SHP77 (cell line): ENCODE measurements at regions not wholly inside any gene's neighbourhood (a gene's known extent, or its start where the extent isn't known, plus 50 kb on each side); places are given as distances from the start of the nearest gene placed in this dataset.

Experiments
- DNase-seq, 2 experiments: peaks; one replicate each; lab custom pipeline; 2025; lab: John Stamatoyannopoulos, UW

DNA sequence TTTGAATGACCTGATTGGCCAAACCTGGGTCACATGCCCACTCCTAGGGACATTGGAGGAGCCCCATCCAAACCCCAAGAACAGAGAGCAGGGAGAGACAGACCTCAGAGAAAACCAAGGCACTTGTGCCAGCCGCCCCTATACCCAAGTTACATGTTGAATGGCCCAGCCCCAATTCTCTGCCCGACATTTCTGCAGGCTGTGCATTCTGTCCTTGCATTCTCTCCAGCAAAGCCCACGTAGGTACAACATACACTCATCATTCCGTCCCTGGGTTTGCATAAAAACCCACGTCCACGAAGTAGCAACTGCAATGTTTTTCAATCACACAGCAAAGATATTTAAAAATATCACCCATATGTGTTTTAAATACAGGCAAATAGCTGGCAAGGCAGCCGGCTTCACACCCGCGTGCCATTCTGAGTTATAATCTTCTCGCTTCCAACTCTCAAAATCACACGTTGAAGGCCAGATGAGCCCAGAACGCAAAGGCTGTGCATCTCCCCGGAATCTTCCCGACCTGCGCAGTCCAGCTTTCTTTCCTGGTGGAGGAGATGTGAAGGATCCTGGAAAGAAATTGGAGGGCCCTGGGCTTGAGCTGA is 91.7 kb upstream of the MYL2 start:
- no peak for DNase-seq

DNA sequence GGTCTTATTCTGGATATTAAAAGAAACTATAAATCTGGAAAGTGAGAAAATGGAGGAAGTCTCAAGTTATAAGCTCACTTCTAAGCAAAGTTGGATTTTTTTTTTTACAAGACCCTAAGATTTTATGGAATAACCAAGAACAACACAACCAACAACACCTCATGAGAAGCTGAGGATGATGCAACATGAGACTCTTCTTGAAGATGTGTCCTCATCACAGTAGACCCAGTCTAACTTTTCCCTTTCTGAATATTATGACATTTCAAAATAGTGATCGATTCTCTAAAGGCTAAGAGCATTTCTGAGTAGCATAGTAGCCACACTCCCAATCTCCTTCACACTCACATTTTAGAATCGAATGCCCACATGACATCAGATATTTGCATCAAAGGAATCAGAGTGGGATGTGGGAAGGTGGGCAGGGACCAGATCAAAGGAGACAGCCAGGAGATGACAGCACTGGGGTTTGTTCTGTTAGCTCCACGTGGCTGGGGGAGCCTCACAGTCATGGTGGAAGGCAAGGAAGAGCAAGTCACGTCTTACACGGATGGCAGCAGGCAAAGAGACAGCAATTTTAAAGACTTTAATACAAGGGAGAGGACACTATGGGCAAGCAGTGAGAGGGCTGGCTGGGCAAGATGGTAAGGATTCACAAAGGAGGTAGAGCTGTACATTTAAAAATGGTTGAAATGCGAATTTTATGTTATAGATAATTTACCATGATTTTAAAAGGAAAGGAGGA is 90.7 kb upstream of the MYL2 start:
- DNase-seq, result no peak

DNA sequence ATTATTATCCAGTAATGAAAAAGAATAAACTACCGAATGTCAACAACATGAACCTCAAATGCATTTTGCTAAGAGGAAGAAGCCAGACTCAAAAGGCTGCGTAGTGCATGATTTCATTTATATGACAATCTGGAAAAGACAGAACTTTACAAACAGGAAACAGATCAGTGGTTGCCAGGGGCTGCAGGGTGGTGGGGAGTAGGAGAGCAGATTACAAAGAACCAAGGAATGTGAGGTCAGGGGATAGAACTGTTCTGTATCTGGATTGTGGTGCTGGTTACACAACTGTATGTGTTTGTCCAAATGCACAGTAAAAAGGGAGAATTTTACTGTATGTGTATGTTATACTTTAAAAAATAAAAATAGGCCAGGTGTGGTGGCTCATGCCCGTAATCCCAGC is 89.7 kb upstream of the MYL2 start:
- no peak for DNase-seq

DNA sequence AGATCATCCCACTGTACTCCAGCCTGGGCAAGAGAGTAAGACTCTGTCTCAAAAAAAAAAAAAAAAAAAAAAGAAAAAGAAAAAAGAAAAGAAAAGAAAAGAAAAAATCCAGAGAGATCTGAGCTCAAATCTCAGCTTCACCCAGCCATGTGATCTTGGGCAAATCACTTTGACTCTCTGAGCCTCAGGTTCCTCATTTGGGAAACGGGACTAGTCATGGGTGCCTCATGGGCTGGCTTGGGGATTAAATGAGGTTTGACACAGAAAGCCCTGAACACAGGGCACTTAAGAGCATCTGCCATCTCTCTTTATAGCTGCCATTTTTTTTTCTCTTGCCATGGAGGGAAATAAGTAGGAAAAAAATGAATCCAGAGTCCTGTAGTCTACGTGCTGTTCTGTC is 86.2 kb upstream of the MYL2 start:
- no peak for DNase-seq

DNA sequence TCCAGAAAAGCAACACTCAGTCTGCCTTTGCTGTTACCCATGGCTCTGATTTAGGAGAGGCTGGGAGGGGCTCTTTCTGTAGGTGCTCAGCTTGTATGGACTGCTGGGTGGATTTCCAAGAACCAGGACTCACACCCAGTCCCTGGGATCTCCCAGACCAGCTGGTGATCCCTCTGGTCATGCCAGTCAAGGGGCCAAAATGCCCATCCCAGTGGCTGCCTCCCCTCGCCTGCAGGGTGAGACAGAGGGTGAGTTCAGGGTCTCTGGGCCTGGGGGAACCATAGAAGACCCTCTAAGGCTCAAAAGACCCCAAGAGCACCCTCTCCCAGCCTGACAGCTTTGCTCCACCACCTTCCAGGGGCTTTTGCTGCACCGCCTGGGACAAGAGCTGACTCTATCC is 78.6 kb upstream of the MYL2 start:
- DNase-seq, result no peak

DNA sequence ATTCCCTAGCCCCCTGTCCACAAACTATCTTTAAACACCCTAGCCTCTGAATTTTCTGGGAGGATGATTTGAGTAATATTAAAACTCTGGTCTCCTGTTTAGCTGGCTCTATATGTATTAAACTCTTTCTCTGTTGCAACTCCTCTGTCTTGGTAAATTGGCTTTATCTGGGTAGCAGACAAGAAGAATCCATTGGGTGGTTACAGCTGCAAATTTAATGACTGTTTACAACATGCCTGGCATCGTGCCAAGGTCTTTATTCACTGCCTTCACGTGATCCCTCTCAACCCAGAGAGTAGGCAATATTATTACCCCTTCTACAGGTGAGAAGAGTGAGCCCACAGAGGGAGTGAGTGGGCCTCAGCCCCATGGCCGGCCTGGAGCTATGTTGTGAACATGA is 77.8 kb upstream of the MYL2 start:
- no peak for DNase-seq

DNA sequence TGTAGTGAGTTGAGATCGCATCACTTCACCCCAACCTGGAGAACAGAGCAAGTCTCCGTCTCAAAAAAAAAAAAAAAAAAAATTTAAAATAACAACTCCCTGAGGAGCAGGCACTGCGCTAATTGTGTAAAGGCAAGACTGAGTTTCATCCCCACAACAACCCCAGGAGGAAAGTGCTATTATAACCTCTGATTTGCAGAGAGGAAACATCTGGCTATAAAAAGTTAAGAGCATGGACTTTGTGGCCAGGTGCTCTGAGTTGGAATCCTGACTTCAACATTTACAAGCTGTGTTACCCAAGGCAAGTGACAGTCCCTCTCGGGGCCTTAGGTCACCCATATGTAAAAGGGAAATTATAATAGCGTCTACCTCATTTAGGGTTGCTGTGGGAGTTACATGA is 76.0 kb upstream of the MYL2 start:
- DNase-seq, result no peak

DNA sequence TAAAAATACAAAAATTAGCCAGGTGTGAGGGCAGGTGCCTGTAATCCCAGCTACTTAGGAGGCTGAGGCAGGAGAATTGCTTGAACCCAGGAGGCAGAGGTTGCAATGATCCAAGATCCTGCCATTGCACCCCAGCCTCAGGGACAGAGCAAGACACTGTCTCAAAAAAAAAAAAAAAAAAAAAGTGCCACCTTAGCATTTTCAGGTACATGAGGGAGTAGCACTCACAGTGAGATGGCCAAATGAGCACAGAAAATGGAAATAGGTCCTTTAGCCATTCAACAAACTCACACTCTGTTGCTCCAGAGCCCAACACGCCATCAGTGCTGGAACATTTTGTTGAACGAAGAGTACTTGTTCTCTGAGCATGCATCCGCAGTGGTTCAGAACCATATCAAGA is 75.2 kb upstream of the MYL2 start:
- no peak for DNase-seq

DNA sequence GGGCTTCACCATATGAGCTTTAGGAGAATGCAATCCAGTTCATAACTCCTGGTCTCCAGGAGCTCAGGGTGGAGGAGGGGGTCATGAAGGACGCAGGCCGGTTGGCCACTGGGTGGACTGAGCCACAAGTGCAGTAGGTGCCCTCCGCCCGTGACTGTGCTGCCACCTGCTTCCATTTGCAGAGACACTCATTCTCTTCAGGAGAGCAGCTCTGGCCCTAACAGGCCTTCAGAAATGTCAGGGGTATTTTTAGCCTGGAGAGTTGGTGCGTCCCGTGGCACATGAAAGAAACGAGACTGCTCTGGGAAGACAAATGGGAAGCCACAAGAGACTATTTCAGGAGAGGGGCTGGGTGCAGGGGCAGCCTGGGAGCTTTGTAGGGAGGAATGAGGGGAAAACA is 74.6 kb upstream of the MYL2 start:
- no peak for DNase-seq

DNA sequence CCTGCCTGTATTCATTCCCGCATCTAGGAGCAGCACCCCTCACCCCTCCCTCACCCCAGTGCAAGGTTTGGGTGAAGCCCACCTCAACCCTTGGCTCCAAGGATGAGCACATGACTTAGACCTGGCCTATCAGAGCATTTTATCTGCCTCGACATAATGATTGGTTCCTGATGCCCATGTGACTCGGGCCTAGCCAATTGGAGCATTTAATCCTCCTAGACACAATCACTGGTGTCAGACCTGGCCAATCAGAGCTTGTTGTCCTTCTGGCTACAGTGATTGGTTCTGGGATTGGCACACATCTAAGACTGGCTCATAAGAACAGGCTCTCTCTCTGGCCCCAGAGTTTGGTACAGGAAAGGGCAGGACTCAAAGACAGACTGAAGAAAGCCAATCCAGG is 73.1 kb upstream of the MYL2 start:
- DNase-seq, result no peak

DNA sequence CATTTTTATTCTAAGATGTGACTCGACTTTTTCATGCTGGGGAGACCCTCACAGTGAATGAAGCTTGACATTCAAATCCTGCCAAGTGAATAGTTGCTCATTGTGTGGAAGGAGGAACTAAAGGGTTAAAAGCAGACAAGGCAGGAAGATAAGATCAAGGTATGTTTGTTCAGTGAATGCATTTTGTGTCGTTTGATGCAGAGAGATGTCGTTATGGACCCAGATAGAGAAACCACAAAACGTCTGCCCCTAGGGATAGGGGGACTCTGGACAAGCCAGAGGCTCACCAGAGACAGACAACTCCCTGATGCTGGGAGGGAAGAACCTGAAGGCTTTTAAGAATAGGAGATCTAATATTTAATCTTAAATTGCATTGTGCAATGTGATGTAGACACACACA is 72.5 kb upstream of the MYL2 start:
- no peak for DNase-seq

DNA sequence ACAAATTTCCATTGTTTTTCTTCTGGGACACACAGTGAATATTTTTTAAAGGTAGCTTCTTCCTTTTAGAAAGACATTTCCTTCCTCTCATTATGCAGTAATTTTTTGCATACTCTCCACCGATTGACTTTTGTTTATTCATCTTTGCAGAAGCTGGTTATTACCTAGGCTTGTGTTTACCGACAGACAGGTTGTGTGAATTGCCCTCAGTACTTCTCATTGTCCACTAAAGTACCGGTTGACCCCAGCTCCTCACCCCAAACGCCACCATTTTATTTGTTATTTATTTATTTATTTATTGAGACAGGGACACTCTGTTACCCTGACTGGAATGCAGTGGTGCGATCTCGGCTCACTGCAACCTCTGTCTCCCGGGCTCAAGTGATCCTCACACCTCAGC is 63.4 kb upstream of the MYL2 start:
- DNase-seq, result no peak

DNA sequence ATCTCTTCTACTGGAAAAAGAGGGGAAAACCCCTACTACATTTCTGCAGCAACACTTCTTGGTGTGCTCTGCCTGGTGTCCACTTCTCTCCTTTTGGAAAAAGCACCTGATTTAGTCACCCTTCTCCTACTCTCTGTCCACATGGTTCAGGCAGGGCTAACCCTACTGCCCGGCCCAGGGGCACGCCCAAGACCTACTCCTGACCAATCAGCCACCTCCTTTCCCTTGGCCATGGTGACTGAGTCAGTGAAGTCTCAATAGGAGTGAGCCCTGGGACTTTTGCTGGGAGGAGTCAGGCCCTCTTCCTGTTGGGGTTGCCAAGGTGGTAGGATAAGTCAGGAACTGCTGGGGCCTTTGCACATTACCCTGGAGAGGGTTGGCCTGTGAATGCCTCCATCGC is 52.5 kb upstream of the MYL2 start:
- no peak for DNase-seq

DNA sequence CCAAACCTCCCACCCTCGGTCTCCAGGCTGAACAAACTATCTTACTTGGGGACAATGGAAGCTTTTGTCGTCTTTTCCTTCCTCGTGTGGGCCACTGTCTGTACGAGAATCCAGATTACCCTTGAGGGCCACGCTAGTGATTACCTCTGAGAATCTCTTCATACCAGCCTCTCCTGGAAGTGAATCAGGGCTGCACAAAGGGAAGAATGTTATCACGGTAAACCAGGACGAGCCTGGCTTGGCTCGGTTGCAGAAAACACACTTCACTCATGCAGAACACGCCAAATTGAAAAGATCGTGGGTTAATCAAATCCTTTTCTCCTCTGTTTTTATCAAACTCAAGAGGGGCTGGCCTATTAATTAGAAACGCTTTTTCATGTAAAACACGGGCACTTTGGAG is 51.6 kb upstream of the MYL2 start:
- DNase-seq, result no peak

DNA sequence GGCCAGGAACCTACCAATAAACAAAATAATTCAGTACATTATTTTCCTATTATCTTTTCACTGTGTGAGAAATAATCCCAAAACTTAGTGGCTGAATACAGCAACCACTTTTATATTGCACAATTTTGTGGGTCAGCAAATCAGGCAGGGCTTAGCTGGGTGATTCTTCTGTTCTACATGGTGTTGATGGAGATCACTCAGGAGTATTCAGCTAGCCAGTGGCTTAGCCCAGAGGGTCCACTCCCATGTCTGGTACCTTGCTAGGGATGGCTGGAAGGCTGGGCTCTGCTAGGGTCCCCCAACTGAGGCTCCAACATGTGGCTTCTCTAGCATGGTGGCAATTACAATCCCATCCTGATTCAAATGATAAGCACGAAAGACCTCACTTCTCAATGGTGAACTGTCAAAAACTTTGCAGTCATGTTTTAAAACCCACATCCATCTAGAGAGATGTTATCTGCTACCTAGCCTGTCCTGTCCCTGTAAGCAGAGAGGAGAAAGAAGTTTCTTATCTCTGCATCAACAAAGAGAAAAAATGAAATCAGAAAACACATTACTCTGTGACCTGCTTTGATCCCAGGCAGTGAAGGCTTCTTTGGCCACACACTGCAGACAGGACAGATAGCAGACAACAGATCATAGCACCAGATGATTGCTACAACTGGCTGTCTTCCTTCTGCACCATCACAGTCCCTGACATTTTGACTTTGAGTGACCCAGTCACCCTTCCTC is 51.0 kb upstream of the MYL2 start:
- no peak for DNase-seq
